H1 (cell line): ENCODE measurements at regions not wholly inside any gene's neighbourhood (a gene's known extent, or its start where the extent isn't known, plus 50 kb on each side); places are given as distances from the start of the nearest gene placed in this dataset.
"Not testable (repeated sequence)": the region's sequence is repeated elsewhere in the genome, so short reads cannot be mapped to it uniquely, and the experiment has no call there.

Source experiments
- BCL11A ChIP-seq, 2 experiments: IDR thresholded peaks; one replicate each; pipeline ENCODE4 v1.6.1; 2011; ENCODE audit warnings: low read depth in 2 of 2, low read length in 2 of 2, mild to moderate bottlenecking in 2 of 2
- CTCF ChIP-seq, 3 experiments: IDR thresholded peaks; 1 replicate in 2 of 3; 2 replicates in 1 of 3; pipeline versions ENCODE4 v1.5.1 to v1.6.1; 2011; ENCODE audit warnings: low read length in 3 of 3, mild to moderate bottlenecking in 3 of 3, inconsistent platforms in 2 of 3, low read depth in 1 of 3, moderate library complexity in 1 of 3; ENCODE audit not compliant: insufficient read depth in 1 of 3; ENCODE audit errors: control extremely low read depth in 1 of 3
- EGR1 ChIP-seq: IDR thresholded peaks from 2 replicates; pipeline ENCODE4 v1.6.1; 2011; ENCODE audit warnings: low read depth, low read length, borderline replicate concordance
- EP300 ChIP-seq, 2 experiments: IDR thresholded peaks; 1 replicate in 1 of 2; 2 replicates in 1 of 2; pipeline ENCODE4 v1.6.1; 2011 to 2012; ENCODE audit warnings: low read depth in 2 of 2, low read length in 2 of 2, mild to moderate bottlenecking in 2 of 2, borderline replicate concordance in 1 of 2, inconsistent platforms in 1 of 2, moderate library complexity in 1 of 2
- JUN ChIP-seq: IDR thresholded peaks from 2 replicates; pipeline ENCODE4 v1.6.1; 2011; ENCODE audit warnings: low read depth, mild to moderate bottlenecking, improper control_type of control experiment, low read length
- KDM4A ChIP-seq: IDR thresholded peaks from one replicate; pipeline ENCODE4 v1.7.1; 2012; ENCODE audit warnings: low read depth, mild to moderate bottlenecking, moderate library complexity, low read length, inconsistent platforms; ENCODE audit not compliant: severe bottlenecking
- POLR2A ChIP-seq, 2 experiments: IDR thresholded peaks; 1 replicate in 1 of 2; 2 replicates in 1 of 2; pipeline ENCODE4 v1.6.1; 2011; ENCODE audit warnings: low read depth in 2 of 2, low read length in 2 of 2, mild to moderate bottlenecking in 2 of 2; ENCODE audit errors: control extremely low read depth in 1 of 2
- POLR2AphosphoS5 ChIP-seq: IDR thresholded peaks from 2 replicates; pipeline ENCODE4 v1.6.1; 2011; ENCODE audit warnings: low read depth, low read length
- RFX5 ChIP-seq: IDR thresholded peaks from 2 replicates; pipeline ENCODE4 v1.6.1; 2011; ENCODE audit warnings: low read depth, low read length, improper control_type of control experiment, borderline replicate concordance
- RXRA ChIP-seq: IDR thresholded peaks from 2 replicates; pipeline ENCODE4 v1.6.1; 2011; ENCODE audit warnings: low read depth, mild to moderate bottlenecking, low read length, moderate library complexity; ENCODE audit not compliant: insufficient read depth
- SP1 ChIP-seq: IDR thresholded peaks from 2 replicates; pipeline ENCODE4 v1.6.1; 2011; ENCODE audit warnings: low read depth, low read length
- TBP ChIP-seq: IDR thresholded peaks from 2 replicates; pipeline ENCODE4 v1.6.1; 2011; ENCODE audit warnings: low read depth, low read length, improper control_type of control experiment
- USF2 ChIP-seq: IDR thresholded peaks from 2 replicates; pipeline ENCODE4 v1.6.1; 2011; ENCODE audit warnings: low read length, improper control_type of control experiment
- TF ChIP-seq, protein P1 (sequence below): IDR thresholded peaks from 2 replicates; pipeline ENCODE4 v1.6.1; 2011; ENCODE audit warnings: low read depth, mild to moderate bottlenecking, low read length; ENCODE audit not compliant: insufficient read depth

DNA sequence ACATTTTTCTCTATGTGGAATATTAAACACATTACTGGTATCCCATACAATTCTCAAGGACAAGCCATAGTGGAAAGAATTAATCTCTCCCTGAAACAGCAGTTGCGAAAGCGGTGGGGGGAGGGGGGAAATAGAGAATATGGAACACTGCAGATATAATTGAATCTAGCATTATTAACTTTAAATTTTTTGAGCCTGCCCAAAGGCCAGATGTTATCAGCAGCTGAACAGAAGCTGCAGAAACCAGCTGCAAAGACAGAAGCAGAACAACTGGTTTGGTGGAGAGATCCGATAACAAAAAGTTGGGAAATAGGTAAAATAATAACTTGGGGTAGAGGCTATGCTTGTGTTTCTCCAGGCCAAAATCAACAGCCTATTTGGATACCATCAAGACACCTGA is 159.6 kb downstream of the GLRX3 start:
- not testable (repeated sequence) for TF ChIP-seq POLR2A (IDR thresholded peaks at IDR 0.05; ENCODE audit: control extremely low read depth in 1 of 2, low read depth in 2 of 2, low read length in 2 of 2); CTCF (IDR thresholded peaks at IDR 0.05; ENCODE audit: control extremely low read depth in 1 of 3, insufficient read depth in 1 of 3, low read depth in 1 of 3, low read length in 3 of 3); JUN; RXRA; TBP; USF2; RFX5; EGR1; SP1; POLR2AphosphoS5; KDM4A; EP300 (IDR thresholded peaks at IDR 0.05; ENCODE audit: borderline replicate concordance in 1 of 2, low read depth in 2 of 2, low read length in 2 of 2); BCL11A (IDR thresholded peaks at IDR 0.05; ENCODE audit: low read depth in 2 of 2, low read length in 2 of 2)
- TF ChIP-seq, protein P1, sequence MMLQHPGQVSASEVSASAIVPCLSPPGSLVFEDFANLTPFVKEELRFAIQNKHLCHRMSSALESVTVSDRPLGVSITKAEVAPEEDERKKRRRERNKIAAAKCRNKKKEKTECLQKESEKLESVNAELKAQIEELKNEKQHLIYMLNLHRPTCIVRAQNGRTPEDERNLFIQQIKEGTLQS: not testable (repeated sequence)
